WTC11 (cell line): ENCODE measurements at regions not wholly inside any gene's neighbourhood (a gene's known extent, or its start where the extent isn't known, plus 50 kb on each side); places are given as distances from the start of the nearest gene placed in this dataset.

Source experiments
- ATAC-seq: fragments of 200-7000 bp; cut with Tn5 transposase; 2 replicates; pipeline ENCODE4 v1.10.0; 2021; ENCODE audit warnings: mild to moderate bottlenecking, moderate library complexity
- CTCF ChIA-PET: fragments of 300-600 bp; sonication (Branson Sonifier 250); formaldehyde crosslinking; loops from one replicate; lab custom pipeline; 2021; ENCODE audit warnings: antibody characterized with exemption; lab: Charles Lee
- POLR2A ChIA-PET: fragments of 350-600 bp; sonication (Branson Sonifier 250); formaldehyde crosslinking; loops from one replicate; lab custom pipeline; 2021; ENCODE audit warnings: antibody characterized with exemption; lab: Charles Lee
- DNase-seq: peaks from one replicate; pipeline ENCODE4 v3.0.0; 2021; ENCODE audit warnings: low spot score
- H3K27ac Mint-ChIP-seq: 2 replicates; pipeline ENCODE4 v1.8.0; 2021; ENCODE audit warnings: mixed read lengths
- H3K27me3 Mint-ChIP-seq: 2 replicates; pipeline ENCODE4 v1.8.0; 2021; ENCODE audit warnings: low read depth, mild to moderate bottlenecking, moderate library complexity, mixed read lengths
- H3K36me3 Mint-ChIP-seq: 2 replicates; pipeline ENCODE4 v1.8.0; 2021; ENCODE audit warnings: mixed read lengths
- H3K4me1 Mint-ChIP-seq: 2 replicates; pipeline ENCODE4 v1.8.0; 2022; ENCODE audit warnings: mixed read lengths
- H3K4me3 Mint-ChIP-seq: 2 replicates; pipeline ENCODE4 v1.8.0; 2021; ENCODE audit warnings: mild to moderate bottlenecking, moderate library complexity, mixed read lengths
- H3K9me3 Mint-ChIP-seq: 2 replicates; pipeline ENCODE4 v1.8.0; 2021; ENCODE audit warnings: mixed read lengths
- ARID4B ChIP-seq: sonication (generic); formaldehyde crosslinking; IDR thresholded peaks from 2 replicates; pipeline ENCODE4 v1.8.0; 2023; ENCODE audit warnings: missing genetic modification reagents, mild to moderate bottlenecking, borderline replicate concordance
- ATF1 ChIP-seq: sonication (generic); formaldehyde crosslinking; IDR thresholded peaks from 2 replicates; pipeline ENCODE4 v1.8.1; 2023; ENCODE audit warnings: mild to moderate bottlenecking, moderate library complexity, missing genetic modification reagents
- E2F5 ChIP-seq: sonication (generic); formaldehyde crosslinking; IDR thresholded peaks from 2 replicates; pipeline ENCODE4 v1.8.1; 2022; ENCODE audit warnings: mild to moderate bottlenecking, moderate library complexity, missing genetic modification reagents
- EMX1 ChIP-seq: fragments of 250-450 bp; sonication (Bioruptor Pico); IDR thresholded peaks from 2 replicates; pipeline ENCODE4 v1.8.0; 2021; ENCODE audit warnings: mild to moderate bottlenecking
- ESRRA ChIP-seq: sonication (generic); formaldehyde crosslinking; IDR thresholded peaks from 2 replicates; pipeline ENCODE4 v1.8.1; 2022; ENCODE audit warnings: mild to moderate bottlenecking, missing genetic modification reagents, borderline replicate concordance
- FOXK1 ChIP-seq: sonication (generic); formaldehyde crosslinking; IDR thresholded peaks from 2 replicates; pipeline ENCODE4 v1.8.0; 2022; ENCODE audit warnings: mild to moderate bottlenecking, moderate library complexity, missing genetic modification reagents
- HMGA2 ChIP-seq: fragments of 250-450 bp; sonication (Bioruptor Pico); IDR thresholded peaks from 2 replicates; pipeline ENCODE4 v1.4.0; 2021; ENCODE audit warnings: mild to moderate bottlenecking, moderate library complexity
- JAZF1 ChIP-seq: fragments of 250-450 bp; sonication (Bioruptor Pico); IDR thresholded peaks from 2 replicates; pipeline ENCODE4 v1.9.0; 2021; ENCODE audit warnings: moderate library complexity, mild to moderate bottlenecking, inconsistent platforms
- KAT7 ChIP-seq: sonication (generic); formaldehyde crosslinking; IDR thresholded peaks from 2 replicates; pipeline ENCODE4 v1.8.1; 2023; ENCODE audit warnings: missing genetic modification reagents, mild to moderate bottlenecking, borderline replicate concordance
- MLX ChIP-seq: sonication (generic); formaldehyde crosslinking; IDR thresholded peaks from 2 replicates; pipeline ENCODE4 v1.8.1; 2023; ENCODE audit warnings: mild to moderate bottlenecking, missing genetic modification reagents, moderate library complexity
- NFYB ChIP-seq: sonication (generic); formaldehyde crosslinking; conservative IDR thresholded peaks from 2 replicates; pipeline ENCODE4 v1.8.0; 2022; ENCODE audit warnings: low read depth, missing genetic modification reagents
- RORB ChIP-seq: fragments of 250-450 bp; sonication (Bioruptor Pico); IDR thresholded peaks from 2 replicates; pipeline ENCODE4 v1.9.0; 2021; ENCODE audit warnings: mild to moderate bottlenecking
- SMAD4 ChIP-seq: sonication (generic); formaldehyde crosslinking; IDR thresholded peaks from 2 replicates; pipeline ENCODE4 v1.8.0; 2022; ENCODE audit warnings: mild to moderate bottlenecking, missing genetic modification reagents
- TF ChIP-seq, protein P1 (sequence below): sonication (generic); formaldehyde crosslinking; IDR thresholded peaks from 2 replicates; pipeline ENCODE4 v1.8.1; 2022; ENCODE audit warnings: mild to moderate bottlenecking, missing genetic modification reagents, moderate library complexity, borderline replicate concordance

DNA sequence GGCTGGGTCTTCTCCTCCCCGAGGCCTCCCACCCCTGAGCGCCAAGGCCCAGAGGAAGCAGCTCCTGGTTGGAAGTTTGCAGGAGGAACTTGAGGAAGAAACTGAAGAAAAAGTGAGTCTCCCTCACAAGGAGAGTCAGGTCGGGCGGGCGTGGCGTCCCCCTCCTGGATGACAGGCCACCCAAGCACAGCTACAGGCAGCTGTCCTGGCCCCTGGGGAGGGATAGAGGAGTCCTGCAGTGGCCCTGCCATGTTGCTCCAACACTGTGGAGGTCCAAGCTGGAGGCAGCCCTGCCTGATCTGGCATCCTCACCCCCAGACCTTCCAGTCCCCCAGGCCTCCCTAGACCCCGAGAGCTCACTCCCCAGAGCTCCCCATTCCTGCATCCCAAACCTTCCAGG is 1150.1 kb downstream of the BRD1 start:
- H3K4me1 Mint-ChIP-seq: peaks cover 8% of the 10 kb centered on the region; the same call in 1 of the 2 replicates
- no peak for TF ChIP-seq EMX1
- no peak for TF ChIP-seq KAT7 (CRISPR knock-in tag)
- TF ChIP-seq MLX (CRISPR knock-in tag): no peak
- no peak for TF ChIP-seq ATF1 (CRISPR knock-in tag)
- TF ChIP-seq ESRRA (CRISPR knock-in tag): no peak
- no peak for TF ChIP-seq E2F5
- no peak for TF ChIP-seq SMAD4 (CRISPR knock-in tag)
- no peak for TF ChIP-seq FOXK1 (CRISPR knock-in tag)
- TF ChIP-seq NFYB (CRISPR knock-in tag): no peak
- TF ChIP-seq, protein P1, sequence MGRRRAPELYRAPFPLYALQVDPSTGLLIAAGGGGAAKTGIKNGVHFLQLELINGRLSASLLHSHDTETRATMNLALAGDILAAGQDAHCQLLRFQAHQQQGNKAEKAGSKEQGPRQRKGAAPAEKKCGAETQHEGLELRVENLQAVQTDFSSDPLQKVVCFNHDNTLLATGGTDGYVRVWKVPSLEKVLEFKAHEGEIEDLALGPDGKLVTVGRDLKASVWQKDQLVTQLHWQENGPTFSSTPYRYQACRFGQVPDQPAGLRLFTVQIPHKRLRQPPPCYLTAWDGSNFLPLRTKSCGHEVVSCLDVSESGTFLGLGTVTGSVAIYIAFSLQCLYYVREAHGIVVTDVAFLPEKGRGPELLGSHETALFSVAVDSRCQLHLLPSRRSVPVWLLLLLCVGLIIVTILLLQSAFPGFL: no peak
- peaks cover 9% of the 10 kb centered on the region for H3K36me3 Mint-ChIP-seq
- no peaks in the 10 kb centered on the region; the same call in 1 of the 2 replicates for H3K27me3 Mint-ChIP-seq
- H3K4me3 Mint-ChIP-seq: no peak overlapping the region
- POLR2A ChIA-PET: no interaction called here
- ATAC-seq (no peak), DNase-seq (no peak)
- H3K9me3 Mint-ChIP-seq: peaks cover 7% of the 10 kb centered on the region
- no peak overlapping the region for H3K27ac Mint-ChIP-seq
- CTCF ChIA-PET: no interaction called here

DNA sequence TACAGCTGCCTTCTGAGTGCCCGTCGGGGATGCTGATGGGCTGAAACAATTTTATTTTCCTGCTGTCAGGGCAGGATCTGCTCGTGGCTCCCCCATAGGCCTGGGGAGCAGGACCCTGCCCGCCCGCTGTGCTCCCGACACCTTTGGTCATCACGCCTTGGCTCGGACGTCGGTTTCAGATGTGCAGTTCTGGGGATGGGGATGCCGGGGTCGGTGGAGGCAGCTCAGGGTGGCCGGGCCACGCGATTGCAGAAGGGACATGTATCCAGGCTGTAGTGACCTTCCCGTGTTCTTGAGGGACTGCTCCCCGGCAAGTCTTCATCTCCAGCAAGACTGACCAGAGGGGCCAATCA is 1150.5 kb downstream of the BRD1 start:
- CTCF ChIA-PET: no interaction called here
- ATAC-seq (no peak), DNase-seq (no peak)
- POLR2A ChIA-PET: no interaction called here
- Mint-ChIP-seq H3K36me3 (peaks cover 13% of the 10 kb centered on the region), H3K27ac (no peak overlapping the region), H3K4me3 (no peak overlapping the region), H3K27me3 (no peaks in the 10 kb centered on the region; the same call in 1 of the 2 replicates), H3K9me3 (peaks cover 12% of the 10 kb centered on the region), H3K4me1 (0 out of 2 replicates have a peak, but pooled peaks cover 4% of the 10 kb centered on the region)
- TF ChIP-seq E2F5 (no peak), ARID4B (CRISPR knock-in tag) (no peak), RORB (CRISPR knock-in tag) (no peak)

- no peak overlapping the region for H3K4me3 Mint-ChIP-seq
- 0 out of 2 replicates have a peak, but pooled peaks cover 4% of the 10 kb centered on the region for H3K4me1 Mint-ChIP-seq
- ATAC-seq: no peak
- H3K9me3 Mint-ChIP-seq: peaks cover 18% of the 10 kb centered on the region
- no peak for DNase-seq
- no peak overlapping the region for H3K27ac Mint-ChIP-seq
- no peak for TF ChIP-seq HMGA2 (CRISPR knock-in tag)
- TF ChIP-seq JAZF1 (CRISPR knock-in tag): no peak
- TF ChIP-seq, all 79 proteins: peak for 0
- CTCF ChIA-PET: no interaction called here
- no peaks in the 10 kb centered on the region; the same call in 1 of the 2 replicates for H3K27me3 Mint-ChIP-seq
- peaks cover 20% of the 10 kb centered on the region for H3K36me3 Mint-ChIP-seq
- POLR2A ChIA-PET: no interaction called here
Observed at GRCh38 chr22:48676266-48677167, 1151.2 kb downstream of the BRD1 start.
